ENCODE measurements at regions not wholly inside any gene's neighbourhood (a gene's known extent, or its start where the extent isn't known, plus 50 kb on each side); places are given as distances from the start of the nearest gene placed in this dataset.

GRCh38 chr12:116431677-116432300, 127.4 kb upstream of the MAP1LC3B2 start:
- TF ChIP-seq MYC (IDR thresholded peaks at IDR 0.05; ENCODE audit: low read depth, low read length) (no peak), POLR2A (IDR thresholded peaks at IDR 0.05; ENCODE audit: extremely low read depth, insufficient read length) (no peak)
- TF ChIP-seq, protein P1, sequence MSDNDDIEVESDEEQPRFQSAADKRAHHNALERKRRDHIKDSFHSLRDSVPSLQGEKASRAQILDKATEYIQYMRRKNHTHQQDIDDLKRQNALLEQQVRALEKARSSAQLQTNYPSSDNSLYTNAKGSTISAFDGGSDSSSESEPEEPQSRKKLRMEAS (IDR thresholded peaks at IDR 0.05; ENCODE audit: low read depth, low read length), result no peak
- TF ChIP-seq, protein P2, sequence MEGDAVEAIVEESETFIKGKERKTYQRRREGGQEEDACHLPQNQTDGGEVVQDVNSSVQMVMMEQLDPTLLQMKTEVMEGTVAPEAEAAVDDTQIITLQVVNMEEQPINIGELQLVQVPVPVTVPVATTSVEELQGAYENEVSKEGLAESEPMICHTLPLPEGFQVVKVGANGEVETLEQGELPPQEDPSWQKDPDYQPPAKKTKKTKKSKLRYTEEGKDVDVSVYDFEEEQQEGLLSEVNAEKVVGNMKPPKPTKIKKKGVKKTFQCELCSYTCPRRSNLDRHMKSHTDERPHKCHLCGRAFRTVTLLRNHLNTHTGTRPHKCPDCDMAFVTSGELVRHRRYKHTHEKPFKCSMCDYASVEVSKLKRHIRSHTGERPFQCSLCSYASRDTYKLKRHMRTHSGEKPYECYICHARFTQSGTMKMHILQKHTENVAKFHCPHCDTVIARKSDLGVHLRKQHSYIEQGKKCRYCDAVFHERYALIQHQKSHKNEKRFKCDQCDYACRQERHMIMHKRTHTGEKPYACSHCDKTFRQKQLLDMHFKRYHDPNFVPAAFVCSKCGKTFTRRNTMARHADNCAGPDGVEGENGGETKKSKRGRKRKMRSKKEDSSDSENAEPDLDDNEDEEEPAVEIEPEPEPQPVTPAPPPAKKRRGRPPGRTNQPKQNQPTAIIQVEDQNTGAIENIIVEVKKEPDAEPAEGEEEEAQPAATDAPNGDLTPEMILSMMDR (IDR thresholded peaks at IDR 0.05; ENCODE audit: low read depth, low read length), result no peak
- H3K4me3 ChIP-seq (ENCODE audit: low read depth, low read length), result no peak overlapping the region
- no peak for DNase-seq (ENCODE audit: low read depth)

DNA sequence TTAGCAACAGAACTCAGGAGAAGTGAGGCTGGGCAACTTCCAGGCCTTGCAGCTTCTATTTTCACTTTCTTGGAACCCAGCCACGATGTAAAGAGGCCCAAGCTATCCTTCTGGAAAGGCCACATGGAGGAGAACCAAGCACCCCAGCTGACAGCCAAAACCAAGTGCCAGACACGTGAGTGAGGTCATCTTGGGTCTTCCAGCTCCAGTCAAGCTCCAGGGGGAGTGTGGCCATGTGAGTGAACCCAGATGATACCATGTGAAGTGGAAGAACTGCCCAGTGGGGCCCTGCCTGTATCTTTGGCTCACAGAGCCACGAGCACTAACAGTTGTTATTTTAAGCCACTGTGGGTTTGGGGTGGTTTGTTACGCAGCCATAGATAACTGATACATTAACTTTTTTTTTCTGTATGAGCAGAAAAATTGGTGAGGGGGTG, 126.8 kb upstream of the MAP1LC3B2 start:
- TF ChIP-seq, protein P2 (IDR thresholded peaks at IDR 0.05; ENCODE audit: low read depth, low read length), result no peak
- TF ChIP-seq, protein P1 (IDR thresholded peaks at IDR 0.05; ENCODE audit: low read depth, low read length), result no peak
- no peak for TF ChIP-seq MYC (IDR thresholded peaks at IDR 0.05; ENCODE audit: low read depth, low read length)
- no peak for TF ChIP-seq POLR2A (IDR thresholded peaks at IDR 0.05; ENCODE audit: extremely low read depth, insufficient read length)
- DNase-seq (ENCODE audit: low read depth), result no peak
- no peak overlapping the region for H3K4me3 ChIP-seq (ENCODE audit: low read depth, low read length)

- no peak overlapping the region for H3K4me3 ChIP-seq (ENCODE audit: low read depth, low read length)
- no peak for DNase-seq (ENCODE audit: low read depth)
- TF ChIP-seq, protein P1 (IDR thresholded peaks at IDR 0.05; ENCODE audit: low read depth, low read length), result no peak
- TF ChIP-seq MYC (IDR thresholded peaks at IDR 0.05; ENCODE audit: low read depth, low read length) (no peak), POLR2A (IDR thresholded peaks at IDR 0.05; ENCODE audit: extremely low read depth, insufficient read length) (no peak)
- TF ChIP-seq, protein P2 (IDR thresholded peaks at IDR 0.05; ENCODE audit: low read depth, low read length), result no peak
Observed at GRCh38 chr12:116433249-116433648, 125.9 kb upstream of the MAP1LC3B2 start.

DNA sequence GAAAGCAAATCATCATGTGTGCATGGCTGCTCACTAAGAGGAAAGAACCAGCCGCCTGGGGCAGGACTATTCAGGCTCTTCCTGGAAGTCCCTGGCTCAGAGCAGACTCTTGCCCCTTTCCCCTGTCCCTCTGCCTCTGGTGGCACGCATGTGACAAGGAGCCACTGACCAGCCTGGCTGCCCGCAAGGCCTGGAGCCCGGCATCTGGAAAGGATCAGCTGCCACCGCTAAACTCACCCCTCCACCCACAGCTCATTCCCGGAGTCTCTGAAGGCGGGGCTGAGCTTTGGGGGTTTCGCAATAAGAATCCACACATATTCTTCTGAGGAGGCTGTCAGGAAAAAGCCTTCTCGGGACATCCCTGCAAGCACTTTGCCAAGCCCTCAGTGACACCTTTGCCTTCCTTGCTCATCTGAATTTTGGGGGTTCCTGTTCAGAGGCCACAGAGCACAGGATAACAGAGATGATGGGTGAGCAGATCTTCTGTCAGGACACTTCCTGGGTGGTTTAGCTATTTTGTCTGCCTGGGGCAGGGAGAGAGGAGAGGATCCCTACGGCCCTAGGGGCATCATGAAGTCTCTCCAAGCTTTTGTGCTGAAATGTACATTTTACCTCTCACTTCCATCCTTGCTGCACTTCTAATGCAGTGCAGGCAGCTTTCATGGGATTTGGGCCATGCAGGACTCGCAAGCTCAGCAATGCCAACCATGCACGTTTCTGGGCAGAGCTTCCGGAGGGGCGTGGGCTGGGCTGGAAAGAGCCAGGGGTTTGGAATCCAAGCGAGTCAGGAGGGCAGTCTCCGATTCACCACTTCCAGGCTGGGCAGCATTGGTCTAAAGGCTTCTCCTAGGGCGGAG, 124.8 kb upstream of the MAP1LC3B2 start:
- no peak overlapping the region for H3K4me3 ChIP-seq (ENCODE audit: low read depth, low read length)
- TF ChIP-seq, protein P2 (IDR thresholded peaks at IDR 0.05; ENCODE audit: low read depth, low read length), result no peak
- TF ChIP-seq MYC (IDR thresholded peaks at IDR 0.05; ENCODE audit: low read depth, low read length), result no peak
- no peak for TF ChIP-seq POLR2A (IDR thresholded peaks at IDR 0.05; ENCODE audit: extremely low read depth, insufficient read length)
- TF ChIP-seq, protein P1 (IDR thresholded peaks at IDR 0.05; ENCODE audit: low read depth, low read length), result no peak

DNA sequence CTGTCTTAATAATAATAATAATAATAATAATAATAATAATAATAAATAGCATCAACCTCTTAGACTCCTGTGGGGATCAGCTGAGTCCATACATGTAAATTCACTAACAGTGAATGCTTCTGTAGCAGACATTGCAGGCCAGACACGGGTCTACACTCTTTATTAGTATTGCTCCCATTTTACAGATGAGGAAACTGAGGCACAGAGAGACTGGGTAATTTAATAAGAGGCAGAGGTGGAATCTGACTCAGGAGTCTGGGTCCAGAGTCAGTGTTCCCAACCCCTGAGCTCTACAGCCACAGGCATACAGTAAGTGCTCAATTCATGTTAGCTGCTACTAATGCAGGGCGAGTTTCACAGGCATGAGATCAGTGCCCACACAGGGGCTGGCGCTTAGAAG, 123.2 kb upstream of the MAP1LC3B2 start:
- H3K4me3 ChIP-seq (ENCODE audit: low read depth, low read length), result no peak overlapping the region
- TF ChIP-seq MYC (IDR thresholded peaks at IDR 0.05; ENCODE audit: low read depth, low read length), result no peak
- TF ChIP-seq, protein P1 (IDR thresholded peaks at IDR 0.05; ENCODE audit: low read depth, low read length), result no peak
- TF ChIP-seq POLR2A (IDR thresholded peaks at IDR 0.05; ENCODE audit: extremely low read depth, insufficient read length), result no peak
- TF ChIP-seq, protein P2 (IDR thresholded peaks at IDR 0.05; ENCODE audit: low read depth, low read length), result no peak
- DNase-seq (ENCODE audit: low read depth), result no peak

More for the DNA sequence above, 124.8 kb upstream of the MAP1LC3B2 start:
- peak; percentile 80 for DNase-seq (ENCODE audit: low read depth)
